Sigmoid colon (tissue), 4 donors: ENCODE measurements at regions not wholly inside any gene's neighbourhood (a gene's known extent, or its start where the extent isn't known, plus 50 kb on each side); places are given as distances from the start of the nearest gene placed in this dataset.

Experiments used
- POLR2AphosphoS5 ChIP-seq, 4 donors: sonication (generic); formaldehyde crosslinking; IDR thresholded peaks; one replicate each; pipeline ENCODE4 v1.6.1; 2017; ENCODE audit warnings: antibody characterized with exemption in 4 of 4
- TF ChIP-seq, protein P1 (sequence below), 4 experiments: fragments of 450-650 bp in 3 of 4; fragments of 200-600 bp in 1 of 4; IDR thresholded peaks; one replicate each; pipeline ENCODE4 v1.5.1; 2016 to 2019; ENCODE audit warnings: antibody characterized with exemption in 4 of 4, mild to moderate bottlenecking in 3 of 4, moderate library complexity in 2 of 4

DNA sequence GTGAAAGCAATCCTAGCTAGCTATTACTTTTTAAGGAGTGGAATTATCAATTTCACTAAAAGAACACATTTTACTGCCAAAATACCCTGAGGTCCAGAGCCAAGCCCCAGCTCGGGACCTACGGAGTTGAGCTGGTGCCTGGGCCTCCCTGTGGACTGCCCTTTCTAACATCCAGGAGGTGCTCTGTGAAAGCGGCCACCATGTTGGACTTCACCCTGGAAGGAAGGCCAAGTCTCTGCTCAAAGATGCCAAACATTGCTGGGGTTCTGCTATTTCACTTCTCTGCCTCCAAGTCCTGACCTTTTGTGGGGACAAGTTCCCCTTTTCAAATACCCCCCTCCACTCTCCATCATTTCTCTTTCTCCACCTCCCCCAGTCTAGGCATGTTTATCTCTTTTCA lies 498.7 kb upstream of the RAB6C start:
- TF ChIP-seq, protein P1, sequence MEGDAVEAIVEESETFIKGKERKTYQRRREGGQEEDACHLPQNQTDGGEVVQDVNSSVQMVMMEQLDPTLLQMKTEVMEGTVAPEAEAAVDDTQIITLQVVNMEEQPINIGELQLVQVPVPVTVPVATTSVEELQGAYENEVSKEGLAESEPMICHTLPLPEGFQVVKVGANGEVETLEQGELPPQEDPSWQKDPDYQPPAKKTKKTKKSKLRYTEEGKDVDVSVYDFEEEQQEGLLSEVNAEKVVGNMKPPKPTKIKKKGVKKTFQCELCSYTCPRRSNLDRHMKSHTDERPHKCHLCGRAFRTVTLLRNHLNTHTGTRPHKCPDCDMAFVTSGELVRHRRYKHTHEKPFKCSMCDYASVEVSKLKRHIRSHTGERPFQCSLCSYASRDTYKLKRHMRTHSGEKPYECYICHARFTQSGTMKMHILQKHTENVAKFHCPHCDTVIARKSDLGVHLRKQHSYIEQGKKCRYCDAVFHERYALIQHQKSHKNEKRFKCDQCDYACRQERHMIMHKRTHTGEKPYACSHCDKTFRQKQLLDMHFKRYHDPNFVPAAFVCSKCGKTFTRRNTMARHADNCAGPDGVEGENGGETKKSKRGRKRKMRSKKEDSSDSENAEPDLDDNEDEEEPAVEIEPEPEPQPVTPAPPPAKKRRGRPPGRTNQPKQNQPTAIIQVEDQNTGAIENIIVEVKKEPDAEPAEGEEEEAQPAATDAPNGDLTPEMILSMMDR (IDR thresholded peaks at IDR 0.05): no peak
- TF ChIP-seq POLR2AphosphoS5 (IDR thresholded peaks at IDR 0.05): no peak
